SU-DHL-6 (cell line): ENCODE measurements at regions not wholly inside any gene's neighbourhood (a gene's known extent, or its start where the extent isn't known, plus 50 kb on each side); places are given as distances from the start of the nearest gene placed in this dataset.

ENCODE experiments used
- H2AFZ ChIP-seq: fragments of 200-600 bp; sonication (generic); 2 replicates; pipeline ENCODE4 v1.6.1; 2014; ENCODE audit warnings: low read depth, mild to moderate bottlenecking, moderate library complexity, mixed read lengths, antibody characterized with exemption, low read length; ENCODE audit not compliant: severe bottlenecking
- H3F3A ChIP-seq: fragments of 200-600 bp; shearing (Covaris generic); 2 replicates; pipeline ENCODE4 v1.6.0; 2016; ENCODE audit warnings: antibody characterized with exemption, mild to moderate bottlenecking; ENCODE audit not compliant: insufficient read depth
- H3K27ac ChIP-seq: fragments of 200-600 bp; sonication (generic); 2 replicates; pipeline ENCODE4 v1.5.1; 2016; ENCODE audit warnings: low read depth, mild to moderate bottlenecking, low read length, moderate library complexity, mixed read lengths
- H3K27me3 ChIP-seq: fragments of 200-600 bp; sonication (generic), shearing (Covaris generic); 2 replicates; pipeline ENCODE4 v1.6.0; 2014; ENCODE audit warnings: mild to moderate bottlenecking, low read length
- H3K36me3 ChIP-seq: fragments of 200-600 bp; sonication (generic); 2 replicates; pipeline ENCODE4 v1.6.1; 2014; ENCODE audit warnings: mild to moderate bottlenecking, low read length, mixed read lengths
- H3K4me2 ChIP-seq: fragments of 300-600, 200-600 bp; shearing (Covaris generic), sonication (generic); 2 replicates; pipeline ENCODE4 v1.6.0; 2014; ENCODE audit warnings: low read length, low read depth, mild to moderate bottlenecking; ENCODE audit not compliant: poor library complexity, severe bottlenecking
- H3K4me3 ChIP-seq: fragments of 200-600 bp; sonication (generic); 2 replicates; pipeline ENCODE4 v1.5.1; 2014; ENCODE audit warnings: antibody characterized with exemption, low read length, mild to moderate bottlenecking, mixed read lengths; ENCODE audit not compliant: insufficient read depth, poor library complexity, severe bottlenecking
- H3K79me2 ChIP-seq: fragments of 200-600 bp; sonication (generic); 2 replicates; pipeline ENCODE4 v1.6.1; 2014; ENCODE audit warnings: mild to moderate bottlenecking, low read length, moderate library complexity; ENCODE audit not compliant: insufficient read depth
- H3K9ac ChIP-seq: fragments of 200-600 bp; sonication (generic); 2 replicates; pipeline ENCODE4 v1.7.0; 2014; ENCODE audit warnings: mild to moderate bottlenecking, low read length
- H3K9me2 ChIP-seq: fragments of 200-600 bp; sonication (generic); replicated peaks from 2 replicates; pipeline ENCODE4 v1.6.1; 2014; ENCODE audit warnings: low read length; ENCODE audit not compliant: insufficient read depth
- H3K9me3 ChIP-seq: fragments of 200-600 bp; sonication (generic); 2 replicates; pipeline ENCODE4 v1.6.1; 2014; ENCODE audit warnings: low read length, mixed read lengths; ENCODE audit not compliant: insufficient read depth
- H4K20me1 ChIP-seq: fragments of 200-600 bp; sonication (generic); 2 replicates; pipeline ENCODE4 v1.6.1; 2014; ENCODE audit warnings: low read depth, mild to moderate bottlenecking, antibody characterized with exemption, low read length, moderate library complexity, mixed read lengths
- EZH2phosphoT487 ChIP-seq: fragments of 200-600 bp; sonication (generic), shearing (Covaris generic); conservative IDR thresholded peaks from 2 replicates; pipeline ENCODE4 v1.6.1; 2018; ENCODE audit warnings: mild to moderate bottlenecking, antibody characterized with exemption, low read length, moderate library complexity, mixed read lengths
- TF ChIP-seq, protein P1 (sequence below): fragments of 200-600 bp; sonication (generic); IDR thresholded peaks from one replicate; pipeline ENCODE4 v1.5.1; 2017; ENCODE audit warnings: antibody characterized with exemption, mild to moderate bottlenecking, low read length, moderate library complexity; ENCODE audit not compliant: insufficient read depth, poor library complexity, severe bottlenecking

DNA sequence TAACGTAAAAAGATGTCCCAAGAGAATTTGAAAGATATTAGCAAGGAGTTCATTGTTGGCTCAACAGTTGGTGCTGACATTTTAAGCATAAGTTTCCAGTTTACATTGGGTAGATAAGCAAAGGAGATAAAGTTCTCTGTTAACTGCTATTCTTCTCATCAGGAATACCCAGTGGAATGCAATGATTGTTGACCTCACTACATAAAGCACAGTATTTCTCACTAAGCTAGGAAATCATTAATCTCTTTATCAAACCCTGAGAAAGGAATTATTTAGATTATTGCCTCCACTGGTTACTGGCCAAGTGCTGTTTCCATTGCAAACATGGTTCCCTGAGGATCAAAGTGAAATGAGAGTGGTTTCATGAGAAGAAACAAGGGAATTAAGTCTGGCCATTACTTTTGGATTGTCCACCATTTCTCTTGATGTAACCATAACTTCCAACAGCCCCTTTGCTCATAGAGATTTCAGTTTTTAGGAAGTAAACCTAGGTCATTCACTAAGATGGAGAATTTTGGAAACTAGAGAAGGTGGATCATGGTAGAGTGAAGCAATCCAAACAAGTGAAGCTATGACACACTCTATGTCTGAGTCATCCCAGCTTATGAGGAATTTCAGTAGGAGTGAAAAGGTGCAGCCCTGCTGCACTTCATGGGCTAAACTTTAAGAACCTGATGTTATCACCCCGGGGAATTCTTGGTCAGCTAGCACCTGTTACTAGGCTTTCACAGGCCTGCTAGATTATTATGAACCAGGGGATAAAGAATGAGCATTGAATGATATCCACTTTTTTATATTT, 163.4 kb downstream of the AREG start:
- no peaks in the 10 kb centered on the region for H3K79me2 ChIP-seq
- no peak overlapping the region for H3K4me2 ChIP-seq
- no peaks in the 10 kb centered on the region for H3K9me3 ChIP-seq
- H4K20me1 ChIP-seq = no peaks in the 10 kb centered on the region
- no peaks in the 10 kb centered on the region for H3K27me3 ChIP-seq
- no peak overlapping the region for H3K4me3 ChIP-seq
- H3K27ac ChIP-seq = no peak overlapping the region
- no peaks in the 10 kb centered on the region for H3K9me2 ChIP-seq
- H3F3A ChIP-seq = no peaks in the 10 kb centered on the region
- TF ChIP-seq, protein P1, sequence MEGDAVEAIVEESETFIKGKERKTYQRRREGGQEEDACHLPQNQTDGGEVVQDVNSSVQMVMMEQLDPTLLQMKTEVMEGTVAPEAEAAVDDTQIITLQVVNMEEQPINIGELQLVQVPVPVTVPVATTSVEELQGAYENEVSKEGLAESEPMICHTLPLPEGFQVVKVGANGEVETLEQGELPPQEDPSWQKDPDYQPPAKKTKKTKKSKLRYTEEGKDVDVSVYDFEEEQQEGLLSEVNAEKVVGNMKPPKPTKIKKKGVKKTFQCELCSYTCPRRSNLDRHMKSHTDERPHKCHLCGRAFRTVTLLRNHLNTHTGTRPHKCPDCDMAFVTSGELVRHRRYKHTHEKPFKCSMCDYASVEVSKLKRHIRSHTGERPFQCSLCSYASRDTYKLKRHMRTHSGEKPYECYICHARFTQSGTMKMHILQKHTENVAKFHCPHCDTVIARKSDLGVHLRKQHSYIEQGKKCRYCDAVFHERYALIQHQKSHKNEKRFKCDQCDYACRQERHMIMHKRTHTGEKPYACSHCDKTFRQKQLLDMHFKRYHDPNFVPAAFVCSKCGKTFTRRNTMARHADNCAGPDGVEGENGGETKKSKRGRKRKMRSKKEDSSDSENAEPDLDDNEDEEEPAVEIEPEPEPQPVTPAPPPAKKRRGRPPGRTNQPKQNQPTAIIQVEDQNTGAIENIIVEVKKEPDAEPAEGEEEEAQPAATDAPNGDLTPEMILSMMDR = no peak
- H2AFZ ChIP-seq = no peak overlapping the region
- H3K9ac ChIP-seq = no peak overlapping the region
- H3K36me3 ChIP-seq = no peaks in the 10 kb centered on the region

DNA sequence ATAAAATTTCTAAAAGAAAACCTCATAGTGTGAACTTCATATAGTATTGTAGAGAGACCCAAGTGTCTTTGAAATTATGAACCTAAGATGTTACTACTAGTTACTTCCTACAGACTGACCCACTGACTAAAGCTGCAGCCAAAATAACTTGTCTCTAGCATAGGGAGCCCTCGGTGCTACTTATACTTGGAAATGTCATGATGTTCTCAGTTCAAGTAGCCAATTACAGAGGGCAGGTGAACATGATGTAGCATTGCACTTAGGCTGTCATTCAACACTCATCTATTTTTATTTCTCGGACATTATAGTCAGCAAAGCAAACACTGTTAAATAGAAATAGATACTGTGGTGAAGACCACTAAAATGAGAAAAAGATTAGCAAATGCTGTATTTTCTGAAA, 165.6 kb downstream of the AREG start:
- no peak overlapping the region for H3K4me2 ChIP-seq
- H3K27ac ChIP-seq = no peak overlapping the region
- no peaks in the 10 kb centered on the region for H3K9me3 ChIP-seq
- H3K79me2 ChIP-seq = no peaks in the 10 kb centered on the region
- H3K4me3 ChIP-seq = no peak overlapping the region
- no peaks in the 10 kb centered on the region for H3K27me3 ChIP-seq
- no peaks in the 10 kb centered on the region for H3K36me3 ChIP-seq
- H4K20me1 ChIP-seq = no peaks in the 10 kb centered on the region
- H3F3A ChIP-seq = no peaks in the 10 kb centered on the region
- no peak overlapping the region for H2AFZ ChIP-seq
- H3K9me2 ChIP-seq = no peaks in the 10 kb centered on the region
- no peak for TF ChIP-seq EZH2phosphoT487
- TF ChIP-seq, protein P1 = no peak
- no peak overlapping the region for H3K9ac ChIP-seq

DNA sequence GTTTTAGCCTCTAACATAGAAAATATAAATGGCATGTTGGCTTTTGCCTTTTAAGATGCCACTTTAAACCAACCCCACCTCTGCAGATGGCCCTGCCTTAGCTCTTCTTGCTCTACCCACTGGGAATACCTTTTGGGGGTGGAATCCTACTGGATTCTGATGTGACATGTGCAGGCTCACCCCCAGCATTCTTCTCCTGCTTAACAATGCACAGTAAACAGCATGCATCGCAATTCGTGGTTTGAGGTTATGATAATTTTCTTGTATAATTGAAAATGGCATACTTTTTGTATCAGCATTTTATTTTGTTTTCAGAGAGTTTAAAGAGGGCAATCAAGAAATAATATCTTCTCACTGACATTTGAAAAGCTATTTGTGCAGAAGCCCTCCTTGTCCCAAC, 167.9 kb downstream of the AREG start:
- no peak overlapping the region for H2AFZ ChIP-seq
- no peaks in the 10 kb centered on the region for H3K79me2 ChIP-seq
- no peaks in the 10 kb centered on the region for H3K36me3 ChIP-seq
- no peaks in the 10 kb centered on the region for H3F3A ChIP-seq
- TF ChIP-seq, protein P1 = no peak
- TF ChIP-seq EZH2phosphoT487 = no peak
- H3K9me2 ChIP-seq = no peaks in the 10 kb centered on the region
- H3K9ac ChIP-seq = no peak overlapping the region
- H4K20me1 ChIP-seq = no peaks in the 10 kb centered on the region
- no peaks in the 10 kb centered on the region for H3K9me3 ChIP-seq
- H3K27ac ChIP-seq = no peak overlapping the region
- no peak overlapping the region for H3K4me2 ChIP-seq
- no peaks in the 10 kb centered on the region for H3K27me3 ChIP-seq
- H3K4me3 ChIP-seq = no peak overlapping the region
